ENCODE measurements at regions not wholly inside any gene's neighbourhood (a gene's known extent, or its start where the extent isn't known, plus 50 kb on each side); places are given as distances from the start of the nearest gene placed in this dataset.
"Not testable (repeated sequence)": the region's sequence is repeated elsewhere in the genome, so short reads cannot be mapped to it uniquely, and the experiment has no call there.

DNA sequence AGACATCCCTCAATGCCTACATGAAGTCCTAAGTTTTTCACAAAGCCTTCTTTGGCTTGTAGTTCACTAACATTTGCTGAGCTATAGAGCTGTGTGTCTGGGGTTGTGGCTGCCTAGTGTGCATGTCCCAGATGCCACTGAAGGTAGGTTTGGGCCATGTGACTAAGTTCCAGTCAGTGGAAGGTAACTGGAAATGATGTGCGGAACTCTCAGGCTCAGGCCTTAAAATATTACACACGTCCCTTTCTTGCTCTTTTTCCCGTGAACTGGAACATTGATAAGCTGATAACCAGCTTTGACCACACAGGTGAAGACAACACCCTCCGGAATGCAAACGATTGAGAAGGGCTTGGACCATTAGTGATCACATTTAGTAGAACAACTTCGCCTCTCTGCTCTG lies 358.1 kb downstream of the GATA3 start:
- TF ChIP-seq, protein P1, sequence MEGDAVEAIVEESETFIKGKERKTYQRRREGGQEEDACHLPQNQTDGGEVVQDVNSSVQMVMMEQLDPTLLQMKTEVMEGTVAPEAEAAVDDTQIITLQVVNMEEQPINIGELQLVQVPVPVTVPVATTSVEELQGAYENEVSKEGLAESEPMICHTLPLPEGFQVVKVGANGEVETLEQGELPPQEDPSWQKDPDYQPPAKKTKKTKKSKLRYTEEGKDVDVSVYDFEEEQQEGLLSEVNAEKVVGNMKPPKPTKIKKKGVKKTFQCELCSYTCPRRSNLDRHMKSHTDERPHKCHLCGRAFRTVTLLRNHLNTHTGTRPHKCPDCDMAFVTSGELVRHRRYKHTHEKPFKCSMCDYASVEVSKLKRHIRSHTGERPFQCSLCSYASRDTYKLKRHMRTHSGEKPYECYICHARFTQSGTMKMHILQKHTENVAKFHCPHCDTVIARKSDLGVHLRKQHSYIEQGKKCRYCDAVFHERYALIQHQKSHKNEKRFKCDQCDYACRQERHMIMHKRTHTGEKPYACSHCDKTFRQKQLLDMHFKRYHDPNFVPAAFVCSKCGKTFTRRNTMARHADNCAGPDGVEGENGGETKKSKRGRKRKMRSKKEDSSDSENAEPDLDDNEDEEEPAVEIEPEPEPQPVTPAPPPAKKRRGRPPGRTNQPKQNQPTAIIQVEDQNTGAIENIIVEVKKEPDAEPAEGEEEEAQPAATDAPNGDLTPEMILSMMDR (IDR thresholded peaks at IDR 0.05; ENCODE audit: low read depth, low read length), result no peak
- H3K4me3 ChIP-seq (replicated peaks in 1 of 2; ENCODE audit: low read depth in 2 of 2, low read length in 2 of 2), result no peak overlapping the region
- DNase-seq (ENCODE audit: low read depth in 2 of 2), result no peak

DNA sequence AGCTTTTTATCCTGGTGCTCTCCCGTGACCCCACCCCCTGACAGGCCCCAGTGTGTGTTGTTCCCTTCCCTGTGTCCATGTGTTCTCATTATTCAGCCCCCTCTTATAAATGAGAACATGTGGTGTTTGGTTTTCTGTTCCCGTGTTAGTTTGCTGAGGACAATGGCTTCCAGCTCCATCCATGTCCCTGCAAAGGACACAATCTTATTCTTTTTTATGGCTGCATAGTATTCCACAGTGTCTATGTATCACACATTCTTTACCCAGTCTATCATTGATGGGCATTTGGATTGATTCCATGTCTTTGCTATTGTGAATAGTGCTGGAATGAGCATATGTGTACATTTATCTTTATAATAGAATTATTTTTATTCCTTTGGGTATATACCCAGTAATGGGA lies 360.5 kb downstream of the GATA3 start:
- not testable (repeated sequence) for DNase-seq (ENCODE audit: low read depth in 2 of 2); H3K4me3 ChIP-seq (replicated peaks in 1 of 2; ENCODE audit: low read depth in 2 of 2, low read length in 2 of 2)

DNA sequence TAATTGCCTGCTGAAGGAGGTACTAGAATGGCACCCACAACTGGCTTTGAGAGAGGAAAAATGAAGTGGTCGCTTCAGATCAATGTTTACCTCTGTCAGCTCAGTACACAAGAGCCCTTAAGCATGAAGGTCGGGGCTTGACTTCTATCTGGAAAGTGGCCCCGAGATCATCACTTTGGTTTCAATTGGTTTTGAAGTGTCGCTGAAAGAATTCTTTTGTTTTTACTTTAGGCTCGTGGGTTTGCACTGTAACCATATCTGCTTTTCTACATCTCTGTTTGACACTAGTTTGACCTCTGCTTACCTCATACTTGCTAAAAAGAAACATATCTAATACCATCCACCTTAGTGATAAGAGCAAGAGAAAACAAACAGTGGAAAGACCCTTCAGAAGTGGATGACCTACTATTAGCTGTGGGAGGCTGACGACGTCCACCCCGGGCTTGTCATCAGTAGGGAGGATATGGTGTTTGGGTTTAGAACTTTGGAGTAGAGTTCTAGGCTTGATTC lies 361.8 kb downstream of the GATA3 start:
- no peak for DNase-seq (ENCODE audit: low read depth in 2 of 2)
- TF ChIP-seq, protein P1 (IDR thresholded peaks at IDR 0.05; ENCODE audit: low read depth, low read length), result no peak
- no peak overlapping the region for H3K4me3 ChIP-seq (replicated peaks in 1 of 2; ENCODE audit: low read depth in 2 of 2, low read length in 2 of 2)

DNA sequence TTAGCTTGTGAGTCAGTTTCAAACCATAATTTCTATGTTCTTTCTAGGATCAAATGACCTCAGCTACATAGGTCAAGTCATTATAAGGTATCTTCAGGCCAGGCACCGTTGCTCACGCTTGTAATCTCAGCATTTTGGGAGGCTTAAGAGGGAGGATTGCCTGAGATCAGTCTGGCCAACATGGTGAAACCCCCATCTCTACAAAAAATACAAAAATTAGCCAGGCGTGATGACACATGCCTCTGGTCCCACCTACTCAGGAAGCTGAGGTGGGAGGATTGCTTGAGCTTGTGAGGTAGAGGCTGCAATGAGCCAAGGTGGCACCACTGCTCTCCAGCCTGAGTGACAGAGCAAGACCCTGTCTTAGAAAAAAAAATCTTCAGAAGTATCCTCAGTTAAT lies 362.3 kb downstream of the GATA3 start:
- DNase-seq (ENCODE audit: low read depth in 2 of 2), result no peak
- H3K4me3 ChIP-seq (replicated peaks in 1 of 2; ENCODE audit: low read depth in 2 of 2, low read length in 2 of 2), result no peak overlapping the region
- TF ChIP-seq, protein P1 (IDR thresholded peaks at IDR 0.05; ENCODE audit: low read depth, low read length), result no peak

DNA sequence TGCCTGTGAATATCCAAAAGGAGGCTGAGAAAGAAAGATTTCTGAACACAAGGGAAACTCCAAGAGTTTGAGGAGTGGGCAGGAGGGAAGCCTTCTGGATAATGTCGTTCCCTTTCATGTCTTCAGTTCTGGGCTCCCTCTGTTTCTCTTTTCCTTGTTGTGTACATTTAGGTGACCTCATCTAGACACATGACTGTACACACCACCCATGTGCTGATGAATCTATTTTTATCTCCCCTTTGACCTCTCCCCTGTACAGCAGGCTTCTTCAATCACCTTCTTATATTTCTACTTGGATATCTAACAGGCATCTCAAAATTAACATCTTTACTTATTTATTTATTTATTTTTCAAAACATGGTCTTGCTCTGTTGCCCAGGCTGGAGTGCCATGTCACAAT lies 363.1 kb downstream of the GATA3 start:
- H3K4me3 ChIP-seq (replicated peaks in 1 of 2; ENCODE audit: low read depth in 2 of 2, low read length in 2 of 2), result no peak overlapping the region
- DNase-seq (ENCODE audit: low read depth in 2 of 2), result no peak
- TF ChIP-seq, protein P1 (IDR thresholded peaks at IDR 0.05; ENCODE audit: low read depth, low read length), result no peak

DNA sequence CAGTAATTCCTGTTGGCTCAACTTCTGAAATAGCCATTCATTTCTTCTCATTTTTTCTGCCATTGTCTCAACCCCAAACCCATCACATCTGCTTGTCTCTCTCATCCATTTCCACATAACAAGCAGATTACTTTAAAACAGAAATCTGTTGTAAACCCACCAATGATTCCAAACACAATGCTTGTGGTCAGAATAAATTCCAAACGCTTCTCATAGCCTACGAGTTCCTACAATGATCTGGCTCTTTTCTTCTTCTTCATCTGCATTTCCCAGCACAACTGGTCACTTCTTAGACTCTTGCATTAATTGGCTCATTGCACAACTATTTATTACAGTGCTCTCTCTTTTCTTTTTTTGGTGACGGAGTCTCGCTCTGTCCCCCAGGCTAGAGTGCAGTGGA lies 364.1 kb downstream of the GATA3 start:
- TF ChIP-seq, protein P1 (IDR thresholded peaks at IDR 0.05; ENCODE audit: low read depth, low read length), result no peak
- DNase-seq (ENCODE audit: low read depth in 2 of 2), result peak; percentile 13 to 84

DNA sequence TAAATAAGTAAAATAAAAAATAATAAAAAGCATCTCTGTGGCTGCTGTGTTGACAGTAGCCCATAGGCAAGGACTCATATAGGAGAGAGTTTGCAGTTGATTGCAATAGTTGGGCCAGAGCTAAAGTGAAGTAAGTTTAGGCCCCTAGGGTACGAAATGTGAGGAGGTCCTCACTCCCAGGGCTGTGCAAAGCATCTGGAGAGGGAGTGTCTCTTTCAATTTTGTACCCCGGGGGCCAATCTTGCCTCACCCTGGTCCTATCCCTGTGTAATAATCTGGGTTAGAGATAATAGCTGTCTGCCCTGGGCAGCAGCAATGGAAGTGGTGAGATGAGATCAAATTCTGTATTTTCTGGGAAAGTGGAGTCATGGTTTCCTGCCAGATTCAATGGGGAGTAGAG lies 365.7 kb downstream of the GATA3 start:
- DNase-seq (ENCODE audit: low read depth in 2 of 2), result no peak
- no peak overlapping the region for H3K4me3 ChIP-seq (replicated peaks in 1 of 2; ENCODE audit: low read depth in 2 of 2, low read length in 2 of 2)
- TF ChIP-seq, protein P1 (IDR thresholded peaks at IDR 0.05; ENCODE audit: low read depth, low read length), result no peak

More for the DNA sequence above, 364.1 kb downstream of the GATA3 start:
- H3K4me3 ChIP-seq (replicated peaks in 1 of 2; ENCODE audit: low read depth in 2 of 2, low read length in 2 of 2), result no peak overlapping the region
